H1 (cell line): ENCODE measurements at regions not wholly inside any gene's neighbourhood (a gene's known extent, or its start where the extent isn't known, plus 50 kb on each side); places are given as distances from the start of the nearest gene placed in this dataset.
"Not testable (repeated sequence)": the region's sequence is repeated elsewhere in the genome, so short reads cannot be mapped to it uniquely, and the experiment has no call there.

Experiments
- CTCF ChIA-PET: fragments of 300-600 bp; sonication (Branson Sonifier 250); formaldehyde crosslinking; loops from one replicate; lab custom pipeline; 2021; ENCODE audit not compliant: partially characterized antibody; lab: Charles Lee
- POLR2A ChIA-PET: fragments of 300-600 bp; sonication (Branson Sonifier 250); formaldehyde crosslinking; loops from one replicate; lab custom pipeline; 2021; ENCODE audit warnings: inconsistent platforms; ENCODE audit not compliant: partially characterized antibody; lab: Charles Lee
- DNase-seq, 2 experiments: peaks; one replicate each; pipeline versions ENCODE4 v3.0.0 to v3.0.0-alpha.2; 2010 to 2022; ENCODE audit warnings: low spot score in 2 of 2, low read depth in 1 of 2, mixed read lengths in 1 of 2
- FAIRE-seq: peaks from 2 replicates; lab custom pipeline; 2011; peaks lifted over from hg19 to GRCh38; lab: Jason Lieb, UNC
- H2AFZ ChIP-seq: 2 replicates; pipeline ENCODE4 v1.8.1; 2012; ENCODE audit warnings: low read length, inconsistent platforms
- H2AK5ac ChIP-seq: 2 replicates; pipeline ENCODE4 v1.6.1; 2013; ENCODE audit warnings: low read depth, low read length
- H2BK120ac ChIP-seq: replicated peaks from 2 replicates; pipeline ENCODE3; 2013; ENCODE audit warnings: low read depth, low read length, inconsistent platforms
- H2BK12ac ChIP-seq: 2 replicates; pipeline ENCODE4 v1.6.1; 2013; ENCODE audit warnings: low read depth, low read length
- H2BK15ac ChIP-seq: 2 replicates; pipeline ENCODE4 v1.6.1; 2013; ENCODE audit warnings: low read length
- H2BK20ac ChIP-seq: 2 replicates; pipeline ENCODE4 v1.6.1; 2013; ENCODE audit warnings: low read length
- H2BK5ac ChIP-seq: 2 replicates; pipeline ENCODE4 v1.6.1; 2013; ENCODE audit warnings: low read depth, low read length
- H3K14ac ChIP-seq: 2 replicates; pipeline ENCODE4 v1.6.1; 2013; ENCODE audit warnings: inconsistent platforms; ENCODE audit not compliant: insufficient read length
- H3K18ac ChIP-seq: 2 replicates; pipeline ENCODE4 v1.6.1; 2013; ENCODE audit warnings: low read length; ENCODE audit errors: extremely low read depth
- H3K23ac ChIP-seq: 2 replicates; pipeline ENCODE4 v1.6.1; 2013; ENCODE audit warnings: inconsistent platforms; ENCODE audit not compliant: insufficient read length
- H3K23me2 ChIP-seq: 2 replicates; pipeline ENCODE4 v1.6.1; 2013; ENCODE audit warnings: low read depth, low read length
- H3K27ac ChIP-seq: 2 replicates; pipeline ENCODE4 v1.6.1; 2011; ENCODE audit warnings: low read depth, low read length, inconsistent platforms
- H3K27me3 ChIP-seq, 4 experiments: replicated peaks in 1 of 4; 1 replicate in 1 of 4; 2 replicates in 3 of 4; pipeline versions ENCODE4 v1.6.1 to v1.8.1; 2011 to 2013; ENCODE audit warnings: low read length in 3 of 4, mild to moderate bottlenecking in 3 of 4, inconsistent platforms in 2 of 4, mixed read lengths in 2 of 4, moderate library complexity in 1 of 4; ENCODE audit not compliant: control insufficient read depth in 3 of 4, insufficient read depth in 3 of 4; ENCODE audit errors: extremely low read depth in 1 of 4
- H3K36me3 ChIP-seq, 4 experiments: 2 replicates each; pipeline versions ENCODE4 v1.6.1 to v1.8.1; 2011 to 2013; ENCODE audit warnings: mild to moderate bottlenecking in 4 of 4, low read length in 3 of 4, moderate library complexity in 2 of 4, control low read depth in 1 of 4, inconsistent platforms in 1 of 4; ENCODE audit not compliant: insufficient read depth in 4 of 4, control insufficient read depth in 2 of 4
- H3K4ac ChIP-seq: replicated peaks from 2 replicates; pipeline ENCODE3; 2013; ENCODE audit warnings: low read length, low read depth, mixed read lengths, inconsistent platforms; ENCODE audit not compliant: insufficient read length
- H3K4me1 ChIP-seq, 4 experiments: replicated peaks in 1 of 4; 1 replicate in 1 of 4; 2 replicates in 3 of 4; pipeline versions ENCODE4 v1.6.1 to v1.8.1; 2011 to 2013; ENCODE audit warnings: low read length in 3 of 4, inconsistent platforms in 2 of 4, mixed read lengths in 1 of 4; ENCODE audit not compliant: insufficient read depth in 4 of 4, control insufficient read depth in 3 of 4
- H3K4me2 ChIP-seq, 2 experiments: 2 replicates each; pipeline versions ENCODE4 v1.6.1 to v1.8.1; 2011 to 2013; ENCODE audit warnings: low read depth in 2 of 2, low read length in 2 of 2, control low read depth in 1 of 2, inconsistent platforms in 1 of 2, mild to moderate bottlenecking in 1 of 2; ENCODE audit not compliant: insufficient read depth in 1 of 2
- H3K4me3 ChIP-seq, 4 experiments: fragments of 200-600, 300-600 bp in 1 of 4; sonication (generic), shearing (Covaris generic), sonication (Bioruptor Twin) in 1 of 4; 2 replicates each; pipeline versions ENCODE4 v1.5.1 to v1.8.1; 2011 to 2016; ENCODE audit warnings: low read length in 4 of 4, low read depth in 3 of 4, control low read depth in 2 of 4, inconsistent platforms in 2 of 4, mild to moderate bottlenecking in 2 of 4, mixed read lengths in 1 of 4, moderate library complexity in 1 of 4; ENCODE audit not compliant: insufficient read depth in 2 of 4; ENCODE audit errors: extremely low read depth in 1 of 4
- H3K56ac ChIP-seq: replicated peaks from 2 replicates; pipeline ENCODE3; 2013; ENCODE audit warnings: low read depth, mild to moderate bottlenecking, mixed read lengths, low read length, inconsistent platforms; ENCODE audit not compliant: insufficient read length
- H3K79me1 ChIP-seq: 2 replicates; pipeline ENCODE4 v1.6.1; 2013; ENCODE audit warnings: low read depth, low read length, control low read depth
- H3K79me2 ChIP-seq, 2 experiments: 2 replicates each; pipeline versions ENCODE4 v1.6.1 to v1.8.1; 2012 to 2013; ENCODE audit warnings: low read length in 2 of 2, mild to moderate bottlenecking in 2 of 2, inconsistent platforms in 1 of 2; ENCODE audit not compliant: insufficient read depth in 2 of 2, control insufficient read depth in 1 of 2
- H3K9ac ChIP-seq, 4 experiments: replicated peaks in 1 of 4; 1 replicate in 1 of 4; 2 replicates in 3 of 4; pipeline versions ENCODE4 v1.6.1 to v1.8.1; 2011 to 2013; ENCODE audit warnings: low read depth in 3 of 4, low read length in 3 of 4, control low read depth in 2 of 4, mild to moderate bottlenecking in 2 of 4, moderate library complexity in 2 of 4, inconsistent platforms in 1 of 4; ENCODE audit errors: extremely low read depth in 1 of 4
- H3K9me3 ChIP-seq, 2 experiments: 2 replicates each; pipeline versions ENCODE4 v1.6.1 to v1.8.1; 2012 to 2013; ENCODE audit warnings: mild to moderate bottlenecking in 2 of 2, moderate library complexity in 2 of 2, control low read depth in 1 of 2, inconsistent platforms in 1 of 2, low read depth in 1 of 2, low read length in 1 of 2, mixed read lengths in 1 of 2; ENCODE audit not compliant: insufficient read depth in 2 of 2
- H4K20me1 ChIP-seq, 2 experiments: replicated peaks in 1 of 2; 2 replicates each; pipeline versions ENCODE3 to v1.8.1; 2011 to 2013; ENCODE audit warnings: inconsistent platforms in 2 of 2, low read length in 2 of 2, mild to moderate bottlenecking in 1 of 2; ENCODE audit not compliant: insufficient read depth in 2 of 2, control insufficient read depth in 1 of 2
- H4K5ac ChIP-seq: 2 replicates; pipeline ENCODE4 v1.6.1; 2013; ENCODE audit warnings: low read length, low read depth, mixed read lengths, inconsistent platforms; ENCODE audit not compliant: insufficient read length
- H4K8ac ChIP-seq: 2 replicates; pipeline ENCODE4 v1.8.0; 2013; ENCODE audit warnings: mild to moderate bottlenecking, moderate library complexity, low read length, inconsistent platforms; ENCODE audit not compliant: insufficient read depth; ENCODE audit errors: extremely low read depth
- H4K91ac ChIP-seq: replicated peaks from 2 replicates; pipeline ENCODE3; 2013; ENCODE audit warnings: low read length, mixed read lengths, inconsistent platforms; ENCODE audit not compliant: insufficient read length
- TEAD4 ChIP-seq: IDR thresholded peaks from 2 replicates; pipeline ENCODE4 v1.6.1; 2012; ENCODE audit warnings: low read depth, low read length, inconsistent platforms, mixed read lengths
- WGBS, 2 experiments: shearing (Covaris generic) in 1 of 2; methylation state at CpG; one replicate each; pipeline versions ENCODE4 v1.1.6 to v1.1.7; 2013 to 2015; ENCODE audit warnings: low lambda C conversion rate in 2 of 2, mixed read lengths in 2 of 2, inconsistent platforms in 1 of 2, low coverage in 1 of 2, missing lambda C conversion rate in 1 of 2; ENCODE audit not compliant: insufficient replicate concordance in 2 of 2, insufficient coverage in 1 of 2, insufficient read length in 1 of 2; ENCODE audit errors: extremely low coverage in 1 of 2, missing lambda C conversion rate in 1 of 2; 5-methylcytosine and 5-hydroxymethylcytosine counted together

DNA sequence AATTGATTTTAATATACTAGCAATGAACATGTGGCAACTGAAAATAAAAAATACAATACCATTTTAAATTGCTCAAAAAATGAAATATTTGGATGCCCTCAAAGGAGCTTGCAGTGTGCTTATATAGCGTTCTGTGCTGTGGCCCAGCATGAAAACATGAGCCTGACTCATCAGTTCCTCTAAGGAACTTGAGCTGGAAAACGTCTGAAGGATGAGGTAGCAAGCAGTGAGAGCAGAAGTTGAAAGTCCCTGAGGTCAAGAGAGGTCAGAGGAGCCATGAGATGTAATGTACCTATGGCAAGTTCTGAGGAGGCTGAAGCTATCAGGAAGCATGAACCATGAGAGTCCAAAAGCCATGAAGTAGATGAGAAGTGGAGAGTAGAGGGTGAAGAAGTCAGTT, 59.7 kb downstream of the HMGB3 start:
- no peaks in the 10 kb centered on the region for H3K4me1 ChIP-seq
- H2AK5ac ChIP-seq = no peak overlapping the region
- H3K27ac ChIP-seq = no peak overlapping the region
- no peaks in the 10 kb centered on the region for H3K79me2 ChIP-seq
- H3K23me2 ChIP-seq = no peaks in the 10 kb centered on the region
- no peak overlapping the region for H4K8ac ChIP-seq
- H4K91ac ChIP-seq = no peak overlapping the region
- no peaks in the 10 kb centered on the region for H3K79me1 ChIP-seq
- no peak overlapping the region for H3K4me2 ChIP-seq
- no peaks in the 10 kb centered on the region for H4K20me1 ChIP-seq
- H2BK5ac ChIP-seq = no peak overlapping the region
- H2BK20ac ChIP-seq = no peak overlapping the region
- TF ChIP-seq TEAD4 = no peak
- TF ChIP-seq, all 59 proteins: peak for 0
- no peak overlapping the region for H3K4ac ChIP-seq
- ChIA-PET POLR2A (no interaction called here), CTCF (no interaction called here)
- no peak overlapping the region for H2BK12ac ChIP-seq
- H3K14ac ChIP-seq = no peak overlapping the region
- 76% methylated on average over 2 of the region's 2 CpGs; no CpG with 5 or more reads in 1 of the 2 experiments for WGBS, 2 experiments
- no peak overlapping the region for H3K56ac ChIP-seq
- H3K9me3 ChIP-seq = no peaks in the 10 kb centered on the region; a peak in 2 of 4 replicates
- H3K23ac ChIP-seq = no peak overlapping the region
- no peak overlapping the region for H2AFZ ChIP-seq
- no peak overlapping the region for H3K9ac ChIP-seq
- H2BK15ac ChIP-seq = no peak overlapping the region
- no peak overlapping the region for H2BK120ac ChIP-seq
- no peak overlapping the region for H3K4me3 ChIP-seq
- FAIRE-seq = no peak
- H3K27me3 ChIP-seq = no peaks in the 10 kb centered on the region
- DNase-seq = no peak
- no peak overlapping the region for H4K5ac ChIP-seq
- H3K36me3 ChIP-seq = no peaks in the 10 kb centered on the region
- H3K18ac ChIP-seq = no peak overlapping the region

DNA sequence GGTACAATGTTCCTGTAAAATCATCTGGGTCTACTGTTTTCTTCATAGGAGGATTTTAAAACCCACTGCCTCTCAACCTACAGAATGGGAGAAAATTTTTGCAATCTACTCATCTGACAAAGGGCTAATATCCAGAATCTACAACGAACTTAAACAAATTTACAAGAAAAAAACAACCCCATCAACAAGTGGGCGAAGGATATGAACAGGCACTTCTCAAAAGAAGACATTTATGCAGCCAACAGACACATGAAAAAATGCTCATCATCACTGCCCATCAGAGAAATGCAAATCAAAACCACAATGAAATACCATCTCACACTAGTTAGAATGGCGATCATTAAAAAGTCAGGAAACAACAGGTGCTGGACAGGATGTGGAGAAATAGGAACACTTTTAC, 83.2 kb downstream of the HMGB3 start:
- H3K23ac ChIP-seq, H2AFZ ChIP-seq, H2BK5ac ChIP-seq, FAIRE-seq, DNase-seq, H4K8ac ChIP-seq, H2BK12ac ChIP-seq, H3K4me1 ChIP-seq, H3K36me3 ChIP-seq, H2BK20ac ChIP-seq, H3K4me2 ChIP-seq, H3K9ac ChIP-seq, H3K79me2 ChIP-seq, H3K4me3 ChIP-seq, H3K79me1 ChIP-seq, H3K56ac ChIP-seq, H3K27me3 ChIP-seq, H2AK5ac ChIP-seq, H4K5ac ChIP-seq, CTCF ChIA-PET, H3K23me2 ChIP-seq, H2BK15ac ChIP-seq, H3K4ac ChIP-seq, POLR2A ChIA-PET, H3K18ac ChIP-seq, H3K14ac ChIP-seq, H3K27ac ChIP-seq, H3K9me3 ChIP-seq, H2BK120ac ChIP-seq, H4K20me1 ChIP-seq, H4K91ac ChIP-seq: not testable (repeated sequence)
- WGBS, 2 experiments = 83% methylated on average over 1 of the region's 3 CpGs; no CpG with 5 or more reads in 1 of the 2 experiments
